GM23338 (cell line): ENCODE measurements at regions not wholly inside any gene's neighbourhood (a gene's known extent, or its start where the extent isn't known, plus 50 kb on each side); places are given as distances from the start of the nearest gene placed in this dataset.

Experiments used
- ATAC-seq: fragments of 200-7000 bp; cut with Tn5 transposase; 3 replicates; pipeline ENCODE4 v1.9.1; 2020
- DNase-seq: peaks from one replicate; pipeline ENCODE4 v3.0.0-alpha.2; 2015; ENCODE audit warnings: low spot score
- H2AFZ ChIP-seq: fragments of 200-600 bp; sonication (generic); 2 replicates; pipeline ENCODE4 v1.8.0; 2016; ENCODE audit warnings: antibody characterized with exemption, mild to moderate bottlenecking, moderate library complexity
- H3F3A ChIP-seq: fragments of 200-600 bp; sonication (generic); replicated peaks from 2 replicates; pipeline ENCODE4 v1.8.0; 2017; ENCODE audit warnings: antibody characterized with exemption, mixed run types, low read depth
- H3K27ac ChIP-seq: fragments of 200-600 bp; sonication (generic); 2 replicates; pipeline ENCODE4 v1.6.1; 2016; ENCODE audit warnings: low read depth
- H3K27me3 ChIP-seq: fragments of 200-600 bp; sonication (generic); 2 replicates; pipeline ENCODE4 v1.8.0; 2016; ENCODE audit warnings: mild to moderate bottlenecking, mixed run types, moderate library complexity; ENCODE audit not compliant: insufficient read depth
- H3K36me3 ChIP-seq: fragments of 200-600 bp; sonication (generic); 2 replicates; pipeline ENCODE4 v1.8.0; 2016; ENCODE audit warnings: mild to moderate bottlenecking; ENCODE audit not compliant: insufficient read depth
- H3K4me1 ChIP-seq: fragments of 200-600 bp; sonication (generic); 2 replicates; pipeline ENCODE4 v1.8.0; 2016; ENCODE audit warnings: mild to moderate bottlenecking, moderate library complexity; ENCODE audit not compliant: insufficient read depth
- H3K4me2 ChIP-seq: fragments of 200-600 bp; sonication (generic); 2 replicates; pipeline ENCODE4 v1.7.1; 2017; ENCODE audit warnings: mixed run types
- H3K4me3 ChIP-seq: fragments of 200-600 bp; sonication (generic); 2 replicates; pipeline ENCODE4 v1.6.1; 2016; ENCODE audit warnings: mixed run types
- H3K79me2 ChIP-seq: fragments of 200-600 bp; sonication (generic); replicated peaks from 2 replicates; pipeline ENCODE4 v1.8.0; 2017; ENCODE audit warnings: mild to moderate bottlenecking; ENCODE audit not compliant: insufficient read depth
- H3K9me2 ChIP-seq: fragments of 200-600 bp; sonication (generic); 2 replicates; pipeline ENCODE4 v1.8.0; 2017; ENCODE audit not compliant: insufficient read depth
- H4K20me1 ChIP-seq: fragments of 200-600 bp; sonication (generic); replicated peaks from 2 replicates; pipeline ENCODE4 v1.8.0; 2017; ENCODE audit warnings: mild to moderate bottlenecking; ENCODE audit not compliant: insufficient read depth
- H3K27ac Mint-ChIP-seq: 2 replicates; pipeline ENCODE4 v1.8.0; 2020; ENCODE audit warnings: inconsistent platforms, mild to moderate bottlenecking, moderate library complexity, mixed read lengths
- H3K27me3 Mint-ChIP-seq: 3 replicates; pipeline ENCODE4 v1.8.0; 2022; ENCODE audit warnings: low read depth, mild to moderate bottlenecking, moderate library complexity, mixed read lengths, inconsistent platforms; ENCODE audit not compliant: insufficient read depth, poor library complexity
- H3K36me3 Mint-ChIP-seq: 3 replicates; pipeline ENCODE4 v1.8.0; 2021; ENCODE audit warnings: low read depth, mild to moderate bottlenecking, inconsistent platforms, moderate library complexity, mixed read lengths
- H3K4me1 Mint-ChIP-seq: 3 replicates; pipeline ENCODE4 v1.8.0; 2020; ENCODE audit warnings: mild to moderate bottlenecking, inconsistent platforms, mixed read lengths
- H3K4me3 Mint-ChIP-seq: 3 replicates; pipeline ENCODE4 v1.8.0; 2021; ENCODE audit warnings: moderate library complexity, mild to moderate bottlenecking, inconsistent platforms, mixed read lengths
- H3K9me3 Mint-ChIP-seq: 3 replicates; pipeline ENCODE4 v1.8.0; 2020; ENCODE audit warnings: moderate library complexity, mild to moderate bottlenecking, inconsistent platforms, mixed read lengths
- CREB1 ChIP-seq: fragments of 250-450 bp; sonication (Bioruptor Pico); IDR thresholded peaks from 2 replicates; pipeline ENCODE4 v1.5.0; 2020; ENCODE audit warnings: low read depth, mild to moderate bottlenecking, moderate library complexity
- EZH2 ChIP-seq: fragments of 200-600 bp; sonication (generic); IDR thresholded peaks from one replicate; pipeline ENCODE4 v1.8.0; 2017; ENCODE audit warnings: antibody characterized with exemption, mild to moderate bottlenecking, low read depth; ENCODE audit not compliant: unreplicated experiment
- EZH2phosphoT487 ChIP-seq: fragments of 200-600 bp; sonication (generic); IDR thresholded peaks from one replicate; pipeline ENCODE4 v1.8.1; 2018; ENCODE audit warnings: antibody characterized with exemption; ENCODE audit not compliant: unreplicated experiment
- POLR2AphosphoS5 ChIP-seq: IDR thresholded peaks from 2 replicates; pipeline ENCODE4 v1.6.1; 2016; ENCODE audit warnings: antibody characterized with exemption, low read depth
- STAT1 ChIP-seq: IDR thresholded peaks from one replicate; pipeline ENCODE4 v1.6.1; 2016; ENCODE audit warnings: antibody characterized with exemption; ENCODE audit not compliant: unreplicated experiment
- ZNF114 ChIP-seq: fragments of 250-450 bp; sonication (Bioruptor Pico); IDR thresholded peaks from 2 replicates; pipeline ENCODE4 v1.5.0; 2020; ENCODE audit warnings: mild to moderate bottlenecking, moderate library complexity
- TF ChIP-seq, protein P1 (sequence below): IDR thresholded peaks from one replicate; pipeline ENCODE4 v1.6.1; 2018; ENCODE audit warnings: antibody characterized with exemption; ENCODE audit not compliant: unreplicated experiment
- TF ChIP-seq, protein P2 (sequence below): fragments of 250-450 bp; sonication (Bioruptor Pico); IDR thresholded peaks from 2 replicates; pipeline ENCODE4 v1.5.0; 2020; ENCODE audit warnings: mild to moderate bottlenecking, moderate library complexity

DNA sequence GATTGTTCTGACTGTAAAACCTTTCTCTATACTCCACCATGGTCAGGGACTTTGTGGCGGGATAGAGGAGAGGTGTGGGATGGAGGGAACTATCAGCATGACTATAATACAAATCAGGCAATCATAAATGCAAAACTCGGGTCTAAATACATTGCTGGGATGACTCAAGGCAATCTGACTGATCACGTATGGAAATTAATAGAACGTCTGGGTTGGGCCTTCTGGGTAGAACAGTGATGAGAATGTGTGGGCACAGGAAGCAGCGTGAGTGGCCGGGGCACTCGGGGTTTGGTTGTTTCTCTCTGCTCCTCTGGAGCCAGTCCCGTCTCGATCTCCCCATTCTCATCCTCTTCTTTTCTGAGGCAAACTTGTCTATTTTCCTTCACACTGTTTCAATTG, 485.8 kb downstream of the VRK1 start:
- Mint-ChIP-seq H3K27ac (no peak overlapping the region), H3K9me3 (no peaks in the 10 kb centered on the region), H3K27me3 (peaks cover 6% of the 10 kb centered on the region), H3K4me1 (peaks cover 34% of the 10 kb centered on the region), H3K36me3 (no peaks in the 10 kb centered on the region), H3K4me3 (no peak overlapping the region)
- H3K27me3 ChIP-seq = no peaks in the 10 kb centered on the region
- H2AFZ ChIP-seq = no peak overlapping the region
- no peaks in the 10 kb centered on the region for H3K79me2 ChIP-seq
- H4K20me1 ChIP-seq = no peaks in the 10 kb centered on the region
- peaks cover 6% of the 10 kb centered on the region for H3K9me2 ChIP-seq
- no peak overlapping the region for H3K4me2 ChIP-seq
- no peaks in the 10 kb centered on the region for H3K36me3 ChIP-seq
- ATAC-seq (no peak), DNase-seq (no peak)
- H3K4me1 ChIP-seq = peaks cover 12% of the 10 kb centered on the region
- H3K27ac ChIP-seq = no peak overlapping the region
- no peak overlapping the region for H3K4me3 ChIP-seq
- H3F3A ChIP-seq = no peaks in the 10 kb centered on the region
- TF ChIP-seq EZH2phosphoT487 = no peak
- TF ChIP-seq ZNF114 (CRISPR knock-in tag) = no peak
- TF ChIP-seq, protein P1, sequence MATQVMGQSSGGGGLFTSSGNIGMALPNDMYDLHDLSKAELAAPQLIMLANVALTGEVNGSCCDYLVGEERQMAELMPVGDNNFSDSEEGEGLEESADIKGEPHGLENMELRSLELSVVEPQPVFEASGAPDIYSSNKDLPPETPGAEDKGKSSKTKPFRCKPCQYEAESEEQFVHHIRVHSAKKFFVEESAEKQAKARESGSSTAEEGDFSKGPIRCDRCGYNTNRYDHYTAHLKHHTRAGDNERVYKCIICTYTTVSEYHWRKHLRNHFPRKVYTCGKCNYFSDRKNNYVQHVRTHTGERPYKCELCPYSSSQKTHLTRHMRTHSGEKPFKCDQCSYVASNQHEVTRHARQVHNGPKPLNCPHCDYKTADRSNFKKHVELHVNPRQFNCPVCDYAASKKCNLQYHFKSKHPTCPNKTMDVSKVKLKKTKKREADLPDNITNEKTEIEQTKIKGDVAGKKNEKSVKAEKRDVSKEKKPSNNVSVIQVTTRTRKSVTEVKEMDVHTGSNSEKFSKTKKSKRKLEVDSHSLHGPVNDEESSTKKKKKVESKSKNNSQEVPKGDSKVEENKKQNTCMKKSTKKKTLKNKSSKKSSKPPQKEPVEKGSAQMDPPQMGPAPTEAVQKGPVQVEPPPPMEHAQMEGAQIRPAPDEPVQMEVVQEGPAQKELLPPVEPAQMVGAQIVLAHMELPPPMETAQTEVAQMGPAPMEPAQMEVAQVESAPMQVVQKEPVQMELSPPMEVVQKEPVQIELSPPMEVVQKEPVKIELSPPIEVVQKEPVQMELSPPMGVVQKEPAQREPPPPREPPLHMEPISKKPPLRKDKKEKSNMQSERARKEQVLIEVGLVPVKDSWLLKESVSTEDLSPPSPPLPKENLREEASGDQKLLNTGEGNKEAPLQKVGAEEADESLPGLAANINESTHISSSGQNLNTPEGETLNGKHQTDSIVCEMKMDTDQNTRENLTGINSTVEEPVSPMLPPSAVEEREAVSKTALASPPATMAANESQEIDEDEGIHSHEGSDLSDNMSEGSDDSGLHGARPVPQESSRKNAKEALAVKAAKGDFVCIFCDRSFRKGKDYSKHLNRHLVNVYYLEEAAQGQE = no peak
- TF ChIP-seq, protein P2, sequence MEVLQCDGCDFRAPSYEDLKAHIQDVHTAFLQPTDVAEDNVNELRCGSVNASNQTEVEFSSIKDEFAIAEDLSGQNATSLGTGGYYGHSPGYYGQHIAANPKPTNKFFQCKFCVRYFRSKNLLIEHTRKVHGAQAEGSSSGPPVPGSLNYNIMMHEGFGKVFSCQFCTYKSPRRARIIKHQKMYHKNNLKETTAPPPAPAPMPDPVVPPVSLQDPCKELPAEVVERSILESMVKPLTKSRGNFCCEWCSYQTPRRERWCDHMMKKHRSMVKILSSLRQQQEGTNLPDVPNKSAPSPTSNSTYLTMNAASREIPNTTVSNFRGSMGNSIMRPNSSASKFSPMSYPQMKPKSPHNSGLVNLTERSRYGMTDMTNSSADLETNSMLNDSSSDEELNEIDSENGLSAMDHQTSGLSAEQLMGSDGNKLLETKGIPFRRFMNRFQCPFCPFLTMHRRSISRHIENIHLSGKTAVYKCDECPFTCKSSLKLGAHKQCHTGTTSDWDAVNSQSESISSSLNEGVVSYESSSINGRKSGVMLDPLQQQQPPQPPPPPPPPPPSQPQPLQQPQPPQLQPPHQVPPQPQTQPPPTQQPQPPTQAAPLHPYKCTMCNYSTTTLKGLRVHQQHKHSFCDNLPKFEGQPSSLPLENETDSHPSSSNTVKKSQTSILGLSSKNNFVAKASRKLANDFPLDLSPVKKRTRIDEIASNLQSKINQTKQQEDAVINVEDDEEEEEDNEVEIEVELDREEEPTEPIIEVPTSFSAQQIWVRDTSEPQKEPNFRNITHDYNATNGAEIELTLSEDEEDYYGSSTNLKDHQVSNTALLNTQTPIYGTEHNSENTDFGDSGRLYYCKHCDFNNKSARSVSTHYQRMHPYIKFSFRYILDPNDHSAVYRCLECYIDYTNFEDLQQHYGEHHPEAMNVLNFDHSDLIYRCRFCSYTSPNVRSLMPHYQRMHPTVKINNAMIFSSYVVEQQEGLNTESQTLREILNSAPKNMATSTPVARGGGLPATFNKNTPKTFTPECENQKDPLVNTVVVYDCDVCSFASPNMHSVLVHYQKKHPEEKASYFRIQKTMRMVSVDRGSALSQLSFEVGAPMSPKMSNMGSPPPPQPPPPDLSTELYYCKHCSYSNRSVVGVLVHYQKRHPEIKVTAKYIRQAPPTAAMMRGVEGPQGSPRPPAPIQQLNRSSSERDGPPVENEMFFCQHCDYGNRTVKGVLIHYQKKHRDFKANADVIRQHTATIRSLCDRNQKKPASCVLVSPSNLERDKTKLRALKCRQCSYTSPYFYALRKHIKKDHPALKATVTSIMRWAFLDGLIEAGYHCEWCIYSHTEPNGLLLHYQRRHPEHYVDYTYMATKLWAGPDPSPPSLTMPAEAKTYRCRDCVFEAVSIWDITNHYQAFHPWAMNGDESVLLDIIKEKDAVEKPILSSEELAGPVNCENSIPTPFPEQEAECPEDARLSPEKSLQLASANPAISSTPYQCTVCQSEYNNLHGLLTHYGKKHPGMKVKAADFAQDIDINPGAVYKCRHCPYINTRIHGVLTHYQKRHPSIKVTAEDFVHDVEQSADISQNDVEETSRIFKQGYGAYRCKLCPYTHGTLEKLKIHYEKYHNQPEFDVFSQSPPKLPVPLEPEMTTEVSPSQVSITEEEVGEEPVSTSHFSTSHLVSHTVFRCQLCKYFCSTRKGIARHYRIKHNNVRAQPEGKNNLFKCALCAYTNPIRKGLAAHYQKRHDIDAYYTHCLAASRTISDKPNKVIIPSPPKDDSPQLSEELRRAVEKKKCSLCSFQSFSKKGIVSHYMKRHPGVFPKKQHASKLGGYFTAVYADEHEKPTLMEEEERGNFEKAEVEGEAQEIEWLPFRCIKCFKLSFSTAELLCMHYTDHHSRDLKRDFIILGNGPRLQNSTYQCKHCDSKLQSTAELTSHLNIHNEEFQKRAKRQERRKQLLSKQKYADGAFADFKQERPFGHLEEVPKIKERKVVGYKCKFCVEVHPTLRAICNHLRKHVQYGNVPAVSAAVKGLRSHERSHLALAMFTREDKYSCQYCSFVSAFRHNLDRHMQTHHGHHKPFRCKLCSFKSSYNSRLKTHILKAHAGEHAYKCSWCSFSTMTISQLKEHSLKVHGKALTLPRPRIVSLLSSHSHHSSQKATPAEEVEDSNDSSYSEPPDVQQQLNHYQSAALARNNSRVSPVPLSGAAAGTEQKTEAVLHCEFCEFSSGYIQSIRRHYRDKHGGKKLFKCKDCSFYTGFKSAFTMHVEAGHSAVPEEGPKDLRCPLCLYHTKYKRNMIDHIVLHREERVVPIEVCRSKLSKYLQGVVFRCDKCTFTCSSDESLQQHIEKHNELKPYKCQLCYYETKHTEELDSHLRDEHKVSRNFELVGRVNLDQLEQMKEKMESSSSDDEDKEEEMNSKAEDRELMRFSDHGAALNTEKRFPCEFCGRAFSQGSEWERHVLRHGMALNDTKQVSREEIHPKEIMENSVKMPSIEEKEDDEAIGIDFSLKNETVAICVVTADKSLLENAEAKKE (CRISPR knock-in tag) = no peak
- no peak for TF ChIP-seq EZH2
- TF ChIP-seq STAT1 = no peak
- TF ChIP-seq POLR2AphosphoS5 = no peak
- TF ChIP-seq CREB1 (CRISPR knock-in tag) = no peak
